Peyer's patch (tissue), 4 donors: ENCODE measurements at regions not wholly inside any gene's neighbourhood (a gene's known extent, or its start where the extent isn't known, plus 50 kb on each side); places are given as distances from the start of the nearest gene placed in this dataset.

ENCODE experiments used
- CTCF ChIP-seq, 6 experiments: fragments of 450-650 bp in 4 of 6; fragments of 200-600 bp in 2 of 6; sonication (generic) in 1 of 6; IDR thresholded peaks; one replicate each; pipeline ENCODE4 v1.5.1; 2017 to 2019; ENCODE audit warnings: antibody characterized with exemption in 6 of 6, mild to moderate bottlenecking in 3 of 6, moderate library complexity in 1 of 6
- POLR2A ChIP-seq, 2 donors: fragments of 450-650 bp; IDR thresholded peaks; one replicate each; pipeline ENCODE4 v1.5.1; 2017; ENCODE audit warnings: antibody characterized with exemption in 2 of 2, mild to moderate bottlenecking in 2 of 2, moderate library complexity in 2 of 2

GRCh38 chr4:99722006-99722405, 64.4 kb upstream of the C4orf54 start:
- TF ChIP-seq CTCF (IDR thresholded peaks at IDR 0.05) (no peak), POLR2A (IDR thresholded peaks at IDR 0.05) (no peak)
